ENCODE measurements at regions not wholly inside any gene's neighbourhood (a gene's known extent, or its start where the extent isn't known, plus 50 kb on each side); places are given as distances from the start of the nearest gene placed in this dataset.

DNA sequence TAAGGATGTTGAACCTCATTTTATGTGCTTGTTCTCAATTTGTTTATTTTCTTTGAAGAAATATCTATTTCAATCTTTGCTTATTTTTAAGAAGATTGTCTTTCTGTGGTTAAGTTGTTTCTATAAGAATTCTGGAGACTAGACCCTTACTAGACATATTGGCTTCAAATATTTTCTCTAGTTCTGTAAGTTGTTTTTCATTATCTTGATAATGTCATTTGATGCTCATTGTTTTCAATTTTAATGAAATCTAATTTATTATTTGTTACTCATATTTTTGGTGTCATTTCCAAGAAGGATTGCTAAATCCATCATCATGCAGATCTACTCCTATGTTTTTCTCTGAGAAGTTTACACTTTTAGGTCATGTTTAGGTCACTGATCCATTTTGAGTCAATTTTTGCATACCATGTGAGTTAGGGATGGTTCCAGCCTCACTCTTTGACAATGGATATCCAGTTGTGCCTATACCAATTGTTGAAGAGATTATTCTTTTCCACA lies 874.8 kb upstream of the SLITRK6 start:
- dilution Hi-C loops (cut with MboI; ENCODE audit: extremely low pct_ligation_motif_present, low sequenced_read_pairs) (no loop called here), intact Hi-C loops (cut with micrococcal nuclease) (no loop called here)
- Histone ChIP-seq H3K9me1 (replicated peaks; ENCODE audit: control insufficient read depth, extremely low read depth, insufficient read depth, low read length) (no peaks in the 10 kb centered on the region), H3K9me3 (replicated peaks; ENCODE audit: control insufficient read depth, insufficient read depth, low read length) (peaks cover 4% of the 10 kb centered on the region), H3K4me1 (ENCODE audit: control insufficient read depth, extremely low read depth, insufficient read depth, low read length) (no peaks in the 10 kb centered on the region), H2AFZ (ENCODE audit: low read depth, low read length) (no peak overlapping the region), H3K36me3 (ENCODE audit: control insufficient read depth in 2 of 2, extremely low read depth in 1 of 2, insufficient read depth in 2 of 2, low read length in 2 of 2) (no peaks in the 10 kb centered on the region), H3K4me3 (replicated peaks in 1 of 3; ENCODE audit: insufficient read depth in 1 of 3, low read depth in 1 of 3, low read length in 3 of 3) (no peak overlapping the region), H3K27ac (ENCODE audit: insufficient read depth, low read depth, low read length) (no peak overlapping the region), H3K79me2 (ENCODE audit: control insufficient read depth, insufficient read depth, low read length) (no peaks in the 10 kb centered on the region), H3K9ac (replicated peaks; ENCODE audit: extremely low read depth, insufficient read depth, low read length) (no peak overlapping the region), H3K4me2 (ENCODE audit: insufficient read depth, low read length) (no peak overlapping the region), H3K27me3 (ENCODE audit: control insufficient read depth in 2 of 2, insufficient read depth in 2 of 2, low read length in 2 of 2) (no peaks in the 10 kb centered on the region), H4K20me1 (replicated peaks; ENCODE audit: control insufficient read depth, extremely low read depth, insufficient read depth, low read length) (no peaks in the 10 kb centered on the region)
- POLR2A ChIA-PET: no interaction called here
- BruUV-seq (replicated peaks): no TSS peak
- CTCF ChIA-PET: no interaction called here
- TF ChIP-seq GATA2 (IDR thresholded peaks at IDR 0.05; ENCODE audit: insufficient read depth, insufficient read length, low read depth, low read length) (no peak), JUN (IDR thresholded peaks at IDR 0.05; ENCODE audit: borderline replicate concordance, insufficient read depth, insufficient read length, low read depth) (no peak), EZH2 (IDR thresholded peaks at IDR 0.05; ENCODE audit: borderline replicate concordance, low read depth, low read length, severe bottlenecking) (no peak), FOS (IDR thresholded peaks at IDR 0.05; ENCODE audit: borderline replicate concordance, insufficient read depth, low read length) (no peak), POLR2A (IDR thresholded peaks at IDR 0.05; ENCODE audit: low read depth, low read length) (no peak), MYC (IDR thresholded peaks at IDR 0.05; ENCODE audit: low read depth, low read length) (no peak), POLR2AphosphoS5 (IDR thresholded peaks at IDR 0.05; ENCODE audit: insufficient read depth, low read depth, low read length) (no peak)
- TF ChIP-seq, protein P1, sequence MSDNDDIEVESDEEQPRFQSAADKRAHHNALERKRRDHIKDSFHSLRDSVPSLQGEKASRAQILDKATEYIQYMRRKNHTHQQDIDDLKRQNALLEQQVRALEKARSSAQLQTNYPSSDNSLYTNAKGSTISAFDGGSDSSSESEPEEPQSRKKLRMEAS (IDR thresholded peaks at IDR 0.05; ENCODE audit: insufficient read depth, insufficient read length): no peak
- TF ChIP-seq, protein P2, sequence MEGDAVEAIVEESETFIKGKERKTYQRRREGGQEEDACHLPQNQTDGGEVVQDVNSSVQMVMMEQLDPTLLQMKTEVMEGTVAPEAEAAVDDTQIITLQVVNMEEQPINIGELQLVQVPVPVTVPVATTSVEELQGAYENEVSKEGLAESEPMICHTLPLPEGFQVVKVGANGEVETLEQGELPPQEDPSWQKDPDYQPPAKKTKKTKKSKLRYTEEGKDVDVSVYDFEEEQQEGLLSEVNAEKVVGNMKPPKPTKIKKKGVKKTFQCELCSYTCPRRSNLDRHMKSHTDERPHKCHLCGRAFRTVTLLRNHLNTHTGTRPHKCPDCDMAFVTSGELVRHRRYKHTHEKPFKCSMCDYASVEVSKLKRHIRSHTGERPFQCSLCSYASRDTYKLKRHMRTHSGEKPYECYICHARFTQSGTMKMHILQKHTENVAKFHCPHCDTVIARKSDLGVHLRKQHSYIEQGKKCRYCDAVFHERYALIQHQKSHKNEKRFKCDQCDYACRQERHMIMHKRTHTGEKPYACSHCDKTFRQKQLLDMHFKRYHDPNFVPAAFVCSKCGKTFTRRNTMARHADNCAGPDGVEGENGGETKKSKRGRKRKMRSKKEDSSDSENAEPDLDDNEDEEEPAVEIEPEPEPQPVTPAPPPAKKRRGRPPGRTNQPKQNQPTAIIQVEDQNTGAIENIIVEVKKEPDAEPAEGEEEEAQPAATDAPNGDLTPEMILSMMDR (IDR thresholded peaks at IDR 0.05; ENCODE audit: extremely low read depth in 1 of 2, insufficient read depth in 1 of 2, low read depth in 1 of 2, low read length in 2 of 2): no peak
- DNase-seq (ENCODE audit: low read depth, low spot score) (no peak), FAIRE-seq (no peak)
